Caco-2 (cell line): ENCODE measurements at regions not wholly inside any gene's neighbourhood (a gene's known extent, or its start where the extent isn't known, plus 50 kb on each side); places are given as distances from the start of the nearest gene placed in this dataset.

Experiments used
- BruUV-seq: library from RNA; stranded (reverse); fragments of 400-500 nt; replicated peaks from 2 replicates; lab custom pipeline; 2021; lab: Mats Ljungman, UMichigan
- CTCF ChIA-PET: fragments of 300-600 bp; sonication (Branson Sonifier 250); formaldehyde crosslinking; loops from one replicate; lab custom pipeline; 2022; ENCODE audit warnings: antibody characterized with exemption; lab: Charles Lee
- POLR2A ChIA-PET: fragments of 300-600 bp; sonication (Branson Sonifier 250); formaldehyde crosslinking; loops from one replicate; lab custom pipeline; 2022; ENCODE audit warnings: antibody characterized with exemption; lab: Charles Lee
- DNase-seq, 2 experiments: peaks; one replicate each; pipeline versions ENCODE4 v3.0.0 to v3.0.0-alpha.2; 2020 to 2022
- H3K27me3 ChIP-seq: replicated peaks from 2 replicates; pipeline ENCODE4 v1.6.0; 2011; ENCODE audit warnings: low read length; ENCODE audit not compliant: control insufficient read depth, insufficient read depth
- H3K36me3 ChIP-seq: 2 replicates; pipeline ENCODE4 v1.5.1; 2011; ENCODE audit warnings: low read length; ENCODE audit not compliant: control insufficient read depth, insufficient read depth
- H3K4me1 ChIP-seq: fragments of 250-450 bp; sonication (Bioruptor Pico); 2 replicates; pipeline ENCODE4 v1.5.1; 2020; ENCODE audit warnings: mild to moderate bottlenecking
- H3K4me3 ChIP-seq: 2 replicates; pipeline ENCODE4 v1.5.1; 2011; ENCODE audit warnings: low read depth, mild to moderate bottlenecking, control low read depth, low read length
- H3K9me3 ChIP-seq: fragments of 250-450 bp; sonication (Bioruptor Pico); 2 replicates; pipeline ENCODE4 v1.5.1; 2020; ENCODE audit warnings: mild to moderate bottlenecking, moderate library complexity
- H3K27ac Mint-ChIP-seq: one replicate; pipeline ENCODE4 v1.8.0; 2022; ENCODE audit warnings: mixed read lengths; ENCODE audit not compliant: unreplicated experiment
- H3K27me3 Mint-ChIP-seq: one replicate; pipeline ENCODE4 v1.8.0; 2022; ENCODE audit warnings: mixed read lengths; ENCODE audit not compliant: insufficient read depth, unreplicated experiment
- H3K36me3 Mint-ChIP-seq: one replicate; pipeline ENCODE4 v1.8.0; 2022; ENCODE audit warnings: mild to moderate bottlenecking, mixed read lengths; ENCODE audit not compliant: insufficient read depth, unreplicated experiment
- H3K4me1 Mint-ChIP-seq: one replicate; pipeline ENCODE4 v1.8.0; 2022; ENCODE audit warnings: low read depth, mixed read lengths; ENCODE audit not compliant: unreplicated experiment
- H3K4me3 Mint-ChIP-seq: one replicate; pipeline ENCODE4 v1.8.0; 2022; ENCODE audit warnings: mild to moderate bottlenecking, moderate library complexity, mixed read lengths; ENCODE audit not compliant: unreplicated experiment
- H3K9me3 Mint-ChIP-seq: one replicate; pipeline ENCODE4 v1.8.0; 2022; ENCODE audit warnings: mixed read lengths; ENCODE audit not compliant: unreplicated experiment
- intact Hi-C: fragments of 100-400 bp; cut with micrococcal nuclease; formaldehyde crosslinking; loops from one replicate; pipeline ENCODE4 v1.10.0; 2022; ENCODE audit not compliant: unreplicated experiment
- TF ChIP-seq, protein P1 (sequence below), 2 experiments: fragments of 200-600 bp in 1 of 2; IDR thresholded peaks; 1 replicate in 1 of 2; 2 replicates in 1 of 2; pipeline versions ENCODE4 v1.5.1 to v1.8.0; 2011 to 2022; ENCODE audit warnings: antibody characterized with exemption in 1 of 2, control low read depth in 1 of 2, inconsistent platforms in 1 of 2, low read depth in 1 of 2, low read length in 1 of 2, mild to moderate bottlenecking in 1 of 2, moderate library complexity in 1 of 2; ENCODE audit not compliant: insufficient read depth in 1 of 2, severe bottlenecking in 1 of 2, unreplicated experiment in 1 of 2

DNA sequence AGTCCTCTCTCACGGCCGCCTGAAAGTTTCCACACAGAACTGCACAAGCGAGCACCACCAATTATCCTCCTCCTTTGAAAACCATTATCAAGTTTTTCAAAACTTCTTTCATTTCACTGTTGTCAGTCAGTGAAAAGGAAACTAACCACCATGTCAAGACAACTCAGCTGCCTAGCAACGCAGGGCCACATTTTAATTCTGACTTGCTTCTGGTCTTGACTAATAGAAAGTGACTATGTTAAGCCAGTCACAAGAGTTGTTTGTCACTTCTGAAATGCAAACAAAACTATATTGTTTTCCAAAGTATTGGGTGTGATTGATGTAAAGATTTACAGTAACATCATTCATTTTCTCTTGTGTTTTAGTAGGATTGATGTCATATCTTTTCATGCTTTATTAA is 612.8 kb upstream of the AGTR1 start:
- Mint-ChIP-seq H3K27me3 (no peaks in the 10 kb centered on the region), H3K27ac (no peak overlapping the region), H3K4me3 (no peak overlapping the region), H3K36me3 (no peaks in the 10 kb centered on the region), H3K9me3 (no peaks in the 10 kb centered on the region), H3K4me1 (no peaks in the 10 kb centered on the region)
- POLR2A ChIA-PET: no interaction called here
- no peak for DNase-seq
- H3K4me1 ChIP-seq: no peaks in the 10 kb centered on the region
- intact Hi-C loops: no loop called here
- TF ChIP-seq, protein P1, sequence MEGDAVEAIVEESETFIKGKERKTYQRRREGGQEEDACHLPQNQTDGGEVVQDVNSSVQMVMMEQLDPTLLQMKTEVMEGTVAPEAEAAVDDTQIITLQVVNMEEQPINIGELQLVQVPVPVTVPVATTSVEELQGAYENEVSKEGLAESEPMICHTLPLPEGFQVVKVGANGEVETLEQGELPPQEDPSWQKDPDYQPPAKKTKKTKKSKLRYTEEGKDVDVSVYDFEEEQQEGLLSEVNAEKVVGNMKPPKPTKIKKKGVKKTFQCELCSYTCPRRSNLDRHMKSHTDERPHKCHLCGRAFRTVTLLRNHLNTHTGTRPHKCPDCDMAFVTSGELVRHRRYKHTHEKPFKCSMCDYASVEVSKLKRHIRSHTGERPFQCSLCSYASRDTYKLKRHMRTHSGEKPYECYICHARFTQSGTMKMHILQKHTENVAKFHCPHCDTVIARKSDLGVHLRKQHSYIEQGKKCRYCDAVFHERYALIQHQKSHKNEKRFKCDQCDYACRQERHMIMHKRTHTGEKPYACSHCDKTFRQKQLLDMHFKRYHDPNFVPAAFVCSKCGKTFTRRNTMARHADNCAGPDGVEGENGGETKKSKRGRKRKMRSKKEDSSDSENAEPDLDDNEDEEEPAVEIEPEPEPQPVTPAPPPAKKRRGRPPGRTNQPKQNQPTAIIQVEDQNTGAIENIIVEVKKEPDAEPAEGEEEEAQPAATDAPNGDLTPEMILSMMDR (IDR thresholded peaks at IDR 0.05; ENCODE audit: insufficient read depth in 1 of 2, low read depth in 1 of 2, low read length in 1 of 2, severe bottlenecking in 1 of 2, unreplicated experiment in 1 of 2): no peak
- H3K4me3 ChIP-seq: no peak overlapping the region
- no peaks in the 10 kb centered on the region for H3K36me3 ChIP-seq
- CTCF ChIA-PET: no interaction called here
- H3K9me3 ChIP-seq: no peaks in the 10 kb centered on the region
- H3K27me3 ChIP-seq: no peaks in the 10 kb centered on the region
- BruUV-seq: no TSS peak

DNA sequence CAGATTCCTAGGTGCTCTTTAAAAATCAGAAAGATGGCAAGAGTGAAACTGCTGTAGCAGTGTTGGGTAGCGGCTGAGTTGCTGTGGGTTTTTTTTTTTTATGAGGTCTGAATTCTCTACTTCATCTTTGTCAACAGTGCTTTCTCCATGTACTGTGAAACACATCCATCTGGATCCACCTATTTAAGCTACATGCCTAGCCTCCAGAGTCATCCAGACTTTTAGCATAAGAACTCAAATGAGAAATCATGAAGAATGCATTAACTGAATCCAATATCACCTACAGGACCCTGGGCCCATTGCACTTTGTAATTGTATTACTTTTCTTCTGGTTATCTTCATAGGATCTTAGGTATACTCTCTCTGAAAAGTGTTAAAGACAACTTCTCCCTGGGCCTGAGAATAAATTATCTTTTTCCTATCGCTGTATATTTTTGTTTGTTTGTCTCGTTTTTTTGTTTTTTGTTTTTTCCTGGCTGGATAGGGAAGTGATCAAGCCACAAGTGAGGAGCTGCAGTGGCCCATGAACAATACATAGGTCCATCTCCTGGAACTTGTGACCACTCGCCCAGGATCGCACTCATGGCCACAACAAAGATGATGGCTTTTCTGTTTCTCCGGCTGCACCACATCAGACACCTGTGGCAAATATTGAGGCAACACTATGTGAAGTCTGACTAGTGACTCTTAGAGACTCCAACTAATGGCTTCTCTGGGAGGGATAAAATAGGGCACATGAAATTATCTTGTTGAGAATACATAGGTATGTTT is 609.9 kb upstream of the AGTR1 start:
- no peaks in the 10 kb centered on the region for H3K36me3 Mint-ChIP-seq
- no peak overlapping the region for H3K4me3 Mint-ChIP-seq
- Histone ChIP-seq H3K27me3 (no peaks in the 10 kb centered on the region), H3K9me3 (no peaks in the 10 kb centered on the region), H3K4me1 (no peaks in the 10 kb centered on the region), H3K36me3 (no peaks in the 10 kb centered on the region), H3K4me3 (no peak overlapping the region)
- intact Hi-C loops: no loop called here
- no peak overlapping the region for H3K27ac Mint-ChIP-seq
- no peaks in the 10 kb centered on the region for H3K9me3 Mint-ChIP-seq
- H3K27me3 Mint-ChIP-seq: no peaks in the 10 kb centered on the region
- ChIA-PET POLR2A (no interaction called here), CTCF (no interaction called here)
- BruUV-seq: no TSS peak
- TF ChIP-seq, protein P1 (IDR thresholded peaks at IDR 0.05; ENCODE audit: insufficient read depth in 1 of 2, low read depth in 1 of 2, low read length in 1 of 2, severe bottlenecking in 1 of 2, unreplicated experiment in 1 of 2): no peak
- no peak for DNase-seq
- no peaks in the 10 kb centered on the region for H3K4me1 Mint-ChIP-seq

- no peaks in the 10 kb centered on the region for H3K27me3 Mint-ChIP-seq
- no peaks in the 10 kb centered on the region for H3K9me3 ChIP-seq
- ChIA-PET CTCF (no interaction called here), POLR2A (no interaction called here)
- intact Hi-C loops: no loop called here
- H3K36me3 ChIP-seq: no peaks in the 10 kb centered on the region
- H3K4me1 ChIP-seq: no peaks in the 10 kb centered on the region
- H3K27me3 ChIP-seq: no peaks in the 10 kb centered on the region
- H3K4me3 Mint-ChIP-seq: no peak overlapping the region
- H3K4me1 Mint-ChIP-seq: no peaks in the 10 kb centered on the region
- H3K27ac Mint-ChIP-seq: no peak overlapping the region
- no peaks in the 10 kb centered on the region for H3K9me3 Mint-ChIP-seq
- DNase-seq: no peak
- H3K4me3 ChIP-seq: no peak overlapping the region
- BruUV-seq: no TSS peak
- no peaks in the 10 kb centered on the region for H3K36me3 Mint-ChIP-seq
- TF ChIP-seq, protein P1 (IDR thresholded peaks at IDR 0.05; ENCODE audit: insufficient read depth in 1 of 2, low read depth in 1 of 2, low read length in 1 of 2, severe bottlenecking in 1 of 2, unreplicated experiment in 1 of 2): no peak
These were observed 608.5 kb upstream of the AGTR1 start for GRCh38 chr3:148089171-148089570.
